ENCODE measurements at regions not wholly inside any gene's neighbourhood (a gene's known extent, or its start where the extent isn't known, plus 50 kb on each side); places are given as distances from the start of the nearest gene placed in this dataset.

GRCh38 chr5:135134691-135135381 lies 100.8 kb upstream of the PITX1 start:
- DNase-seq: no peak

GRCh38 chr5:135133698-135134515 lies 99.9 kb upstream of the PITX1 start:
- DNase-seq: no peak

- DNase-seq: no peak
Measured at GRCh38 chr5:135133181-135133580, 99.2 kb upstream of the PITX1 start.

GRCh38 chr5:135131801-135132680 lies 98.0 kb upstream of the PITX1 start:
- DNase-seq: no peak

- no peak for DNase-seq
Measured at GRCh38 chr5:135130261-135131215, 96.5 kb upstream of the PITX1 start.

- DNase-seq: no peak
Measured at GRCh38 chr5:135129307-135129706, 95.3 kb upstream of the PITX1 start.

GRCh38 chr5:135128361-135128760 lies 94.3 kb upstream of the PITX1 start:
- no peak for DNase-seq

- no peak for DNase-seq
Measured at GRCh38 chr5:135127439-135128240, 93.6 kb upstream of the PITX1 start.

- DNase-seq: peak; percentile 53
Measured at GRCh38 chr5:135126688-135127438, 92.8 kb upstream of the PITX1 start.

GRCh38 chr5:135124724-135125123 lies 90.7 kb upstream of the PITX1 start:
- DNase-seq: no peak

GRCh38 chr5:135124128-135124527 lies 90.1 kb upstream of the PITX1 start:
- DNase-seq: no peak

- DNase-seq: no peak
Measured at GRCh38 chr5:135122797-135123196, 88.8 kb upstream of the PITX1 start.

GRCh38 chr5:135120951-135121350 lies 86.9 kb upstream of the PITX1 start:
- DNase-seq: no peak

GRCh38 chr5:135119481-135119880 lies 85.5 kb upstream of the PITX1 start:
- no peak for DNase-seq

GRCh38 chr5:135117590-135117989 lies 83.6 kb upstream of the PITX1 start:
- DNase-seq: no peak

- DNase-seq: no peak
Measured at GRCh38 chr5:135116160-135116561, 82.1 kb upstream of the PITX1 start.

GRCh38 chr5:135115591-135115990 lies 81.6 kb upstream of the PITX1 start:
- DNase-seq: no peak

- DNase-seq: no peak
Measured at GRCh38 chr5:135114759-135115158, 80.7 kb upstream of the PITX1 start.

- no peak for DNase-seq
Measured at GRCh38 chr5:135112008-135112725, 78.1 kb upstream of the PITX1 start.

Data from NCI-H1694 (cell line).